ENCODE measurements at regions not wholly inside any gene's neighbourhood (a gene's known extent, or its start where the extent isn't known, plus 50 kb on each side); places are given as distances from the start of the nearest gene placed in this dataset.

- no peak for DNase-seq
Measured at GRCh38 chr4:54543088-54543795, 114.5 kb upstream of the KIT start.

- no peak for DNase-seq
Measured at GRCh38 chr4:54545663-54546424, 111.9 kb upstream of the KIT start.

GRCh38 chr4:54547299-54548097 lies 110.3 kb upstream of the KIT start:
- no peak for DNase-seq

GRCh38 chr4:54548098-54548620 lies 109.6 kb upstream of the KIT start:
- DNase-seq = no peak

GRCh38 chr4:54548831-54549460 lies 108.8 kb upstream of the KIT start:
- DNase-seq = no peak

- DNase-seq = no peak
Measured at GRCh38 chr4:54550395-54551171, 107.2 kb upstream of the KIT start.

- no peak for DNase-seq
Measured at GRCh38 chr4:54553001-54553400, 104.8 kb upstream of the KIT start.

- peak in 1 of 51 donors; percentile 1 for DNase-seq
Measured at GRCh38 chr4:54554339-54554990, 103.3 kb upstream of the KIT start.

GRCh38 chr4:54556051-54556450 lies 101.7 kb upstream of the KIT start:
- DNase-seq = no peak

- no peak for DNase-seq
Measured at GRCh38 chr4:54556587-54556986, 101.2 kb upstream of the KIT start.

GRCh38 chr4:54558889-54559677 lies 98.7 kb upstream of the KIT start:
- DNase-seq = no peak

GRCh38 chr4:54560513-54560912 lies 97.2 kb upstream of the KIT start:
- no peak for DNase-seq

- DNase-seq = no peak
Measured at GRCh38 chr4:54561940-54562339, 95.8 kb upstream of the KIT start.

- no peak for DNase-seq
Measured at GRCh38 chr4:54566608-54567007, 91.1 kb upstream of the KIT start.

GRCh38 chr4:54567327-54567726 lies 90.4 kb upstream of the KIT start:
- DNase-seq = no peak

GRCh38 chr4:54568184-54568583 lies 89.6 kb upstream of the KIT start:
- no peak for DNase-seq

GRCh38 chr4:54570822-54571221 lies 86.9 kb upstream of the KIT start:
- DNase-seq = no peak

- no peak for DNase-seq
Measured at GRCh38 chr4:54571293-54572151, 86.2 kb upstream of the KIT start.
